Upper lobe of left lung (tissue), 4 donors: ENCODE measurements at regions not wholly inside any gene's neighbourhood (a gene's known extent, or its start where the extent isn't known, plus 50 kb on each side); places are given as distances from the start of the nearest gene placed in this dataset.

ENCODE experiments used
- EP300 ChIP-seq, 4 donors: sonication (generic); formaldehyde crosslinking; IDR thresholded peaks; one replicate each; pipeline ENCODE4 v1.5.1; 2017; ENCODE audit warnings: antibody characterized with exemption in 4 of 4, control low read depth in 2 of 4
- POLR2A ChIP-seq, 4 donors: fragments of 450-650 bp; IDR thresholded peaks; one replicate each; pipeline ENCODE4 v1.5.1; 2016 to 2017; ENCODE audit warnings: antibody characterized with exemption in 4 of 4, mild to moderate bottlenecking in 2 of 4
- POLR2AphosphoS5 ChIP-seq, 2 donors: sonication (generic); formaldehyde crosslinking; IDR thresholded peaks; one replicate each; pipeline ENCODE4 v1.5.1; 2017; ENCODE audit warnings: antibody characterized with exemption in 2 of 2
- TF ChIP-seq, protein P1 (sequence below), 6 experiments: fragments of 450-650 bp in 4 of 6; fragments of 200-600 bp in 2 of 6; sonication (generic) in 2 of 6; IDR thresholded peaks; one replicate each; pipeline ENCODE4 v1.5.1; 2016 to 2019; ENCODE audit warnings: antibody characterized with exemption in 6 of 6

DNA sequence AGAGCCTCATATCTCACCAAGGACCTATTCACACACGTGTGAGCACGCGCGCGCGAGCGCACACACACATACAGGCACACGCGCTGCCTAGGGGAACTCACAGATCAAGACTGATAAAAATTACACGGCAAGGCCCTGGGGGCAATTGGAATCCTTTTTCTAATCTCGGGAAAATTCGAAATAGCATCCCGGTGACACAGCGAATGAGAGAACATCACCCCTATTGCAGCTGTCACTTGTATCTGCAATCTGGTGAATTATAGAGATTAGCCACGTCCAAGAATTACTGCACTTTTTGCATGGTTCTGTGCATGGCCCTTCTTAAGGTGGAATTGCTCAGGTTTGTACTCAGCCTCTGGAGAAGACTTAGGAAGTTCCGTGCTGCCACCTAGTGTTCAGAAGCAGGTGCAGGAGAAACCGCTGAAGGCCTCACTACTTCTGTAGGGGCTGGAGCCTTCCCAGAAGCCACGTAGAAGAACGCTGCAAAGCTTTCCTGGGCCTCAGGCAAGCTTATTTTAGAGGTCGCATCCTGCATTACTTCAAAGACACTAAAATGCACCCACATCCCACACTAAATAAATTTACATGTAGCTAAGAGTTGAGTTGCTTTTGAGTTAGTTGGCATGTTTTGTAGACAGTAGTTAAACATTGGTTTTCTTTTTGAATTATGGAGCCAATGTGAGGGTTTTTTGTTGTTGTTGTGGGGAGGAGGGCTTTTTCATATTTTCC, 229.2 kb upstream of the CAMK1G start:
- TF ChIP-seq, protein P1, sequence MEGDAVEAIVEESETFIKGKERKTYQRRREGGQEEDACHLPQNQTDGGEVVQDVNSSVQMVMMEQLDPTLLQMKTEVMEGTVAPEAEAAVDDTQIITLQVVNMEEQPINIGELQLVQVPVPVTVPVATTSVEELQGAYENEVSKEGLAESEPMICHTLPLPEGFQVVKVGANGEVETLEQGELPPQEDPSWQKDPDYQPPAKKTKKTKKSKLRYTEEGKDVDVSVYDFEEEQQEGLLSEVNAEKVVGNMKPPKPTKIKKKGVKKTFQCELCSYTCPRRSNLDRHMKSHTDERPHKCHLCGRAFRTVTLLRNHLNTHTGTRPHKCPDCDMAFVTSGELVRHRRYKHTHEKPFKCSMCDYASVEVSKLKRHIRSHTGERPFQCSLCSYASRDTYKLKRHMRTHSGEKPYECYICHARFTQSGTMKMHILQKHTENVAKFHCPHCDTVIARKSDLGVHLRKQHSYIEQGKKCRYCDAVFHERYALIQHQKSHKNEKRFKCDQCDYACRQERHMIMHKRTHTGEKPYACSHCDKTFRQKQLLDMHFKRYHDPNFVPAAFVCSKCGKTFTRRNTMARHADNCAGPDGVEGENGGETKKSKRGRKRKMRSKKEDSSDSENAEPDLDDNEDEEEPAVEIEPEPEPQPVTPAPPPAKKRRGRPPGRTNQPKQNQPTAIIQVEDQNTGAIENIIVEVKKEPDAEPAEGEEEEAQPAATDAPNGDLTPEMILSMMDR (IDR thresholded peaks at IDR 0.05), result peak in 5 of 6 experiments; percentile 57 to 76 (median 68)
- no peak for TF ChIP-seq POLR2A (IDR thresholded peaks at IDR 0.05)
- TF ChIP-seq POLR2AphosphoS5 (IDR thresholded peaks at IDR 0.05), result no peak
- no peak for TF ChIP-seq EP300 (IDR thresholded peaks at IDR 0.05)
